SHP77 treated with DMSO at 0.1 percent for 48 hours (cell line): ENCODE measurements at regions not wholly inside any gene's neighbourhood (a gene's known extent, or its start where the extent isn't known, plus 50 kb on each side); places are given as distances from the start of the nearest gene placed in this dataset.

Source experiments
- DNase-seq: peaks from one replicate; lab custom pipeline; 2025; lab: John Stamatoyannopoulos, UW

- no peak for DNase-seq
Observed at GRCh38 chr5:6832994-6833393, 119.8 kb downstream of the TENT4A start.

GRCh38 chr5:6833406-6833805 is 120.2 kb downstream of the TENT4A start:
- DNase-seq: no peak

- DNase-seq: no peak
Observed at GRCh38 chr5:6837095-6837494, 123.9 kb downstream of the TENT4A start.

- DNase-seq: no peak
Observed at GRCh38 chr5:6837519-6838110, 124.4 kb downstream of the TENT4A start.

- no peak for DNase-seq
Observed at GRCh38 chr5:6838736-6839135, 125.5 kb downstream of the TENT4A start.

- no peak for DNase-seq
Observed at GRCh38 chr5:6840136-6840793, 127.0 kb downstream of the TENT4A start.

- DNase-seq: no peak
Observed at GRCh38 chr5:6843335-6843734, 130.1 kb downstream of the TENT4A start.

- no peak for DNase-seq
Observed at GRCh38 chr5:6843821-6844220, 130.6 kb downstream of the TENT4A start.

GRCh38 chr5:6845856-6846255 is 132.6 kb downstream of the TENT4A start:
- DNase-seq: no peak

GRCh38 chr5:6847870-6848269 is 134.6 kb downstream of the TENT4A start:
- DNase-seq: no peak

- no peak for DNase-seq
Observed at GRCh38 chr5:6849316-6850105, 136.3 kb downstream of the TENT4A start.

GRCh38 chr5:6850106-6850432 is 136.8 kb downstream of the TENT4A start:
- no peak for DNase-seq

GRCh38 chr5:6856653-6857052 is 143.4 kb downstream of the TENT4A start:
- no peak for DNase-seq

GRCh38 chr5:6858419-6858818 is 145.2 kb downstream of the TENT4A start:
- DNase-seq: no peak

- no peak for DNase-seq
Observed at GRCh38 chr5:6859023-6859422, 145.8 kb downstream of the TENT4A start.

GRCh38 chr5:6859951-6860638 is 146.9 kb downstream of the TENT4A start:
- no peak for DNase-seq

GRCh38 chr5:6861036-6861435 is 147.8 kb downstream of the TENT4A start:
- DNase-seq: no peak

- no peak for DNase-seq
Observed at GRCh38 chr5:6861667-6862066, 148.4 kb downstream of the TENT4A start.

GRCh38 chr5:6862306-6862705 is 149.1 kb downstream of the TENT4A start:
- DNase-seq: no peak

- no peak for DNase-seq
Observed at GRCh38 chr5:6867712-6868111, 154.5 kb downstream of the TENT4A start.

GRCh38 chr5:6868171-6868570 is 154.9 kb downstream of the TENT4A start:
- DNase-seq: no peak

- DNase-seq: no peak
Observed at GRCh38 chr5:6868575-6869215, 155.5 kb downstream of the TENT4A start.
